ENCODE measurements at regions not wholly inside any gene's neighbourhood (a gene's known extent, or its start where the extent isn't known, plus 50 kb on each side); places are given as distances from the start of the nearest gene placed in this dataset.

DNA sequence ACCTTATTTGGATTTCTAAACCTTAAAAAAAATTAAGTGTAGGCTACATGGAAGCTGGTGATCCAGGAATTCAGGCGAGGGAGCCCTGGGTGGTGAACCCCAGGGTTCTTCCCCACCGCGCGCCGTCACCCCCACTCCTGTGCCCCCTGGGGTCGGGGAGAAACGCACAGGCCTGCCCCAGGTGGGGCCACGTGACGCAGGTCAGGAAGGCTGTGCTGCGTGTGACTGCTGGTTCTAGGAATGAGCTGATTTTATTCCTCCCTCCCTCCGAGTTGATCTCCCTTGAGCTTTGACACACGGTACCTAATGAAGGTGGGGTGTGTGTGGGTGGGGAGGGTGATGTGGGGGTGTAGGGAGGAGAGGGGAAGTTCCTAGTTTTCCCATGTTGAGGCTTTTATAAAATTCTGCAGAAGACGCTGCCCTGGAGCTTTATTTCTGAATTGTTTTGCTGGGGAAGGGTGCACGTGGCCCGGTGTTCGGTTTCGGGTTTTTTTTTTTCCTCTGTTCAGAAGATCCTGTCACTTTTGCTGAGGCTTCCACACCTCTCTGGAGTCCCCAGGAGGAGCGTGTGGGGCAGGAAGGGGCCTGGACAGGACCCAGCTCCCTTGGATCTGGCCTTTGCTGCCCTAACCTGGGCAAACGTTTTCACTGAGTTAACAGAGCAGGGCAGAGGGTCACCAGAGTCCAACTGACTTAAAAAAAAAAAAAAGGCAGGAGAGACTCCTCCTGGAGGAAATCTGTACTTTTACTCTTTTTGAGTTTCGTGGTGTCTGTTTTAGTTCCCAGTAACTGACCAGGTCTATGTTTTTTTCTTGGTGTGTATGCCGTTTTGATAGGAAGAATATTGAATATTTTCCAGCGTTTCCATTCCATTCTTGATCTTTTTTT, 55.8 kb upstream of the GSE1 start (continued):
- TF ChIP-seq, protein P1, sequence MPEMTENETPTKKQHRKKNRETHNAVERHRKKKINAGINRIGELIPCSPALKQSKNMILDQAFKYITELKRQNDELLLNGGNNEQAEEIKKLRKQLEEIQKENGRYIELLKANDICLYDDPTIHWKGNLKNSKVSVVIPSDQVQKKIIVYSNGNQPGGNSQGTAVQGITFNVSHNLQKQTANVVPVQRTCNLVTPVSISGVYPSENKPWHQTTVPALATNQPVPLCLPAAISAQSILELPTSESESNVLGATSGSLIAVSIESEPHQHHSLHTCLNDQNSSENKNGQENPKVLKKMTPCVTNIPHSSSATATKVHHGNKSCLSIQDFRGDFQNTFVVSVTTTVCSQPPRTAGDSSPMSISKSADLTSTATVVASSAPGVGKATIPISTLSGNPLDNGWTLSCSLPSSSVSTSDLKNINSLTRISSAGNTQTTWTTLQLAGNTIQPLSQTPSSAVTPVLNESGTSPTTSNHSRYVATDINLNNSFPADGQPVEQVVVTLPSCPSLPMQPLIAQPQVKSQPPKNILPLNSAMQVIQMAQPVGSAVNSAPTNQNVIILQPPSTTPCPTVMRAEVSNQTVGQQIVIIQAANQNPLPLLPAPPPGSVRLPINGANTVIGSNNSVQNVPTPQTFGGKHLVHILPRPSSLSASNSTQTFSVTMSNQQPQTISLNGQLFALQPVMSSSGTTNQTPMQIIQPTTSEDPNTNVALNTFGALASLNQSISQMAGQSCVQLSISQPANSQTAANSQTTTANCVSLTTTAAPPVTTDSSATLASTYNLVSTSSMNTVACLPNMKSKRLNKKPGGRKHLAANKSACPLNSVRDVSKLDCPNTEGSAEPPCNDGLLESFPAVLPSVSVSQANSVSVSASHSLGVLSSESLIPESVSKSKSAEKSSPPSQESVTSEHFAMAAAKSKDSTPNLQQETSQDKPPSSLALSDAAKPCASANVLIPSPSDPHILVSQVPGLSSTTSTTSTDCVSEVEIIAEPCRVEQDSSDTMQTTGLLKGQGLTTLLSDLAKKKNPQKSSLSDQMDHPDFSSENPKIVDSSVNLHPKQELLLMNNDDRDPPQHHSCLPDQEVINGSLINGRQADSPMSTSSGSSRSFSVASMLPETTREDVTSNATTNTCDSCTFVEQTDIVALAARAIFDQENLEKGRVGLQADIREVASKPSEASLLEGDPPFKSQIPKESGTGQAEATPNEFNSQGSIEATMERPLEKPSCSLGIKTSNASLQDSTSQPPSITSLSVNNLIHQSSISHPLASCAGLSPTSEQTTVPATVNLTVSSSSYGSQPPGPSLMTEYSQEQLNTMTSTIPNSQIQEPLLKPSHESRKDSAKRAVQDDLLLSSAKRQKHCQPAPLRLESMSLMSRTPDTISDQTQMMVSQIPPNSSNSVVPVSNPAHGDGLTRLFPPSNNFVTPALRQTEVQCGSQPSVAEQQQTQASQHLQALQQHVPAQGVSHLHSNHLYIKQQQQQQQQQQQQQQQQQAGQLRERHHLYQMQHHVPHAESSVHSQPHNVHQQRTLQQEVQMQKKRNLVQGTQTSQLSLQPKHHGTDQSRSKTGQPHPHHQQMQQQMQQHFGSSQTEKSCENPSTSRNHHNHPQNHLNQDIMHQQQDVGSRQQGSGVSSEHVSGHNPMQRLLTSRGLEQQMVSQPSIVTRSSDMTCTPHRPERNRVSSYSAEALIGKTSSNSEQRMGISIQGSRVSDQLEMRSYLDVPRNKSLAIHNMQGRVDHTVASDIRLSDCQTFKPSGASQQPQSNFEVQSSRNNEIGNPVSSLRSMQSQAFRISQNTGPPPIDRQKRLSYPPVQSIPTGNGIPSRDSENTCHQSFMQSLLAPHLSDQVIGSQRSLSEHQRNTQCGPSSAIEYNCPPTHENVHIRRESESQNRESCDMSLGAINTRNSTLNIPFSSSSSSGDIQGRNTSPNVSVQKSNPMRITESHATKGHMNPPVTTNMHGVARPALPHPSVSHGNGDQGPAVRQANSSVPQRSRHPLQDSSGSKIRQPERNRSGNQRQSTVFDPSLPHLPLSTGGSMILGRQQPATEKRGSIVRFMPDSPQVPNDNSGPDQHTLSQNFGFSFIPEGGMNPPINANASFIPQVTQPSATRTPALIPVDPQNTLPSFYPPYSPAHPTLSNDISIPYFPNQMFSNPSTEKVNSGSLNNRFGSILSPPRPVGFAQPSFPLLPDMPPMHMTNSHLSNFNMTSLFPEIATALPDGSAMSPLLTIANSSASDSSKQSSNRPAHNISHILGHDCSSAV (CRISPR knock-in tag; IDR thresholded peaks at IDR 0.05; ENCODE audit: borderline replicate concordance) = no peak
- TF ChIP-seq HMGA1 (CRISPR knock-in tag; conservative IDR thresholded peaks at IDR 0.05) (no peak), DNMT1 (CRISPR knock-in tag; IDR thresholded peaks at IDR 0.05) (no peak), ZNF274 (CRISPR knock-in tag; IDR thresholded peaks at IDR 0.05) (0 out of 2 replicates have a peak, but pooled peaks have one; percentile 20), ZNF335 (CRISPR knock-in tag; IDR thresholded peaks at IDR 0.05) (no peak), ZKSCAN8 (CRISPR knock-in tag; IDR thresholded peaks at IDR 0.05; ENCODE audit: borderline replicate concordance) (no peak), NFYC (CRISPR knock-in tag; IDR thresholded peaks at IDR 0.05) (no peak), ZNF121 (CRISPR knock-in tag; IDR thresholded peaks at IDR 0.05) (no peak), HES4 (CRISPR knock-in tag; IDR thresholded peaks at IDR 0.05; ENCODE audit: borderline replicate concordance) (no peak), FLYWCH1 (CRISPR knock-in tag; IDR thresholded peaks at IDR 0.05) (no peak), MED13 (CRISPR knock-in tag; IDR thresholded peaks at IDR 0.05) (no peak), ZNF580 (CRISPR knock-in tag; IDR thresholded peaks at IDR 0.05; ENCODE audit: borderline replicate concordance, low read depth) (no peak), GFI1 (CRISPR knock-in tag; IDR thresholded peaks at IDR 0.05; ENCODE audit: borderline replicate concordance) (no peak), ZFX (CRISPR knock-in tag; IDR thresholded peaks at IDR 0.05; ENCODE audit: low read depth) (peak; percentile 63), RBAK (CRISPR knock-in tag; IDR thresholded peaks at IDR 0.05) (no peak), THAP11 (CRISPR knock-in tag; IDR thresholded peaks at IDR 0.05) (no peak), ZNF282 (IDR thresholded peaks at IDR 0.05; ENCODE audit: partially characterized antibody) (no peak)
- TF ChIP-seq, protein P2, sequence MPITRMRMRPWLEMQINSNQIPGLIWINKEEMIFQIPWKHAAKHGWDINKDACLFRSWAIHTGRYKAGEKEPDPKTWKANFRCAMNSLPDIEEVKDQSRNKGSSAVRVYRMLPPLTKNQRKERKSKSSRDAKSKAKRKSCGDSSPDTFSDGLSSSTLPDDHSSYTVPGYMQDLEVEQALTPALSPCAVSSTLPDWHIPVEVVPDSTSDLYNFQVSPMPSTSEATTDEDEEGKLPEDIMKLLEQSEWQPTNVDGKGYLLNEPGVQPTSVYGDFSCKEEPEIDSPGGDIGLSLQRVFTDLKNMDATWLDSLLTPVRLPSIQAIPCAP (CRISPR knock-in tag; IDR thresholded peaks at IDR 0.05; ENCODE audit: low read depth) = no peak
- TF ChIP-seq, protein P3, sequence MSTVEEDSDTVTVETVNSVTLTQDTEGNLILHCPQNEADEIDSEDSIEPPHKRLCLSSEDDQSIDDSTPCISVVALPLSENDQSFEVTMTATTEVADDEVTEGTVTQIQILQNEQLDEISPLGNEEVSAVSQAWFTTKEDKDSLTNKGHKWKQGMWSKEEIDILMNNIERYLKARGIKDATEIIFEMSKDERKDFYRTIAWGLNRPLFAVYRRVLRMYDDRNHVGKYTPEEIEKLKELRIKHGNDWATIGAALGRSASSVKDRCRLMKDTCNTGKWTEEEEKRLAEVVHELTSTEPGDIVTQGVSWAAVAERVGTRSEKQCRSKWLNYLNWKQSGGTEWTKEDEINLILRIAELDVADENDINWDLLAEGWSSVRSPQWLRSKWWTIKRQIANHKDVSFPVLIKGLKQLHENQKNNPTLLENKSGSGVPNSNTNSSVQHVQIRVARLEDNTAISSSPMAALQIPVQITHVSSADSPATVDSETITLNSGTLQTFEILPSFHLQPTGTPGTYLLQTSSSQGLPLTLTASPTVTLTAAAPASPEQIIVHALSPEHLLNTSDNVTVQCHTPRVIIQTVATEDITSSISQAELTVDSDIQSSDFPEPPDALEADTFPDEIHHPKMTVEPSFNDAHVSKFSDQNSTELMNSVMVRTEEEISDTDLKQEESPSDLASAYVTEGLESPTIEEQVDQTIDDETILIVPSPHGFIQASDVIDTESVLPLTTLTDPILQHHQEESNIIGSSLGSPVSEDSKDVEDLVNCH (CRISPR knock-in tag; IDR thresholded peaks at IDR 0.05) = no peak
